ENCODE measurements at regions not wholly inside any gene's neighbourhood (a gene's known extent, or its start where the extent isn't known, plus 50 kb on each side); places are given as distances from the start of the nearest gene placed in this dataset.

GRCh38 chr20:4454111-4454510 lies 205.0 kb upstream of the ADRA1D start:
- DNase-seq (ENCODE audit: low spot score): no peak
- in situ Hi-C loops (cut with MboI; ENCODE audit: low pct_unique_long_range_greater_than_20kb, low sequenced_read_pairs, unreplicated experiment): no loop called here
- TF ChIP-seq CTCF (IDR thresholded peaks at IDR 0.05; ENCODE audit: extremely low read depth, insufficient read depth, missing control alignments): no peak

GRCh38 chr20:4453359-4453758 lies 204.3 kb upstream of the ADRA1D start:
- no peak for DNase-seq (ENCODE audit: low spot score)
- TF ChIP-seq CTCF (IDR thresholded peaks at IDR 0.05; ENCODE audit: extremely low read depth, insufficient read depth, missing control alignments): no peak
- in situ Hi-C loops (cut with MboI; ENCODE audit: low pct_unique_long_range_greater_than_20kb, low sequenced_read_pairs, unreplicated experiment): no loop called here

GRCh38 chr20:4451487-4452081 lies 202.5 kb upstream of the ADRA1D start:
- TF ChIP-seq CTCF (IDR thresholded peaks at IDR 0.05; ENCODE audit: extremely low read depth, insufficient read depth, missing control alignments): no peak
- in situ Hi-C loops (cut with MboI; ENCODE audit: low pct_unique_long_range_greater_than_20kb, low sequenced_read_pairs, unreplicated experiment): no loop called here

GRCh38 chr20:4449957-4450715 lies 201.0 kb upstream of the ADRA1D start:
- DNase-seq (ENCODE audit: low spot score): no peak
- TF ChIP-seq CTCF (IDR thresholded peaks at IDR 0.05; ENCODE audit: extremely low read depth, insufficient read depth, missing control alignments): no peak
- in situ Hi-C loops (cut with MboI; ENCODE audit: low pct_unique_long_range_greater_than_20kb, low sequenced_read_pairs, unreplicated experiment): no loop called here

More at GRCh38 chr20:4451487-4452081, 202.5 kb upstream of the ADRA1D start:
- DNase-seq (ENCODE audit: low spot score): no peak

GRCh38 chr20:4445784-4446183 lies 196.7 kb upstream of the ADRA1D start:
- no peak for DNase-seq (ENCODE audit: low spot score)
- in situ Hi-C loops (cut with MboI; ENCODE audit: low pct_unique_long_range_greater_than_20kb, low sequenced_read_pairs, unreplicated experiment): no loop called here
- no peak for TF ChIP-seq CTCF (IDR thresholded peaks at IDR 0.05; ENCODE audit: extremely low read depth, insufficient read depth, missing control alignments)

- no peak for DNase-seq (ENCODE audit: low spot score)
- TF ChIP-seq CTCF (IDR thresholded peaks at IDR 0.05; ENCODE audit: extremely low read depth, insufficient read depth, missing control alignments): no peak
- in situ Hi-C loops (cut with MboI; ENCODE audit: low pct_unique_long_range_greater_than_20kb, low sequenced_read_pairs, unreplicated experiment): no loop called here
Observed at GRCh38 chr20:4445331-4445730, 196.2 kb upstream of the ADRA1D start.

Measured in GM13977 (cell line).